ENCODE measurements at regions not wholly inside any gene's neighbourhood (a gene's known extent, or its start where the extent isn't known, plus 50 kb on each side); places are given as distances from the start of the nearest gene placed in this dataset.
"Not testable (repeated sequence)": the region's sequence is repeated elsewhere in the genome, so short reads cannot be mapped to it uniquely, and the experiment has no call there.

GRCh38 chr15:20282491-20282943 is 259.1 kb downstream of the GOLGA6L6 start:
- H3K4me3 ChIP-seq; H3K36me3 ChIP-seq (ENCODE audit: low read depth); H3K4me1 ChIP-seq (ENCODE audit: low read depth); ATAC-seq; intact Hi-C loops (cut with DNase I, micrococcal nuclease): not testable (repeated sequence)
- H3K9me3 ChIP-seq: peaks cover 79% of the 10 kb centered on the region
- DNase-seq: peak in 1 of 3 donors; percentile 23

- ATAC-seq; intact Hi-C loops (cut with DNase I, micrococcal nuclease); H3K36me3 ChIP-seq (ENCODE audit: low read depth); H3K4me1 ChIP-seq (ENCODE audit: low read depth); H3K4me3 ChIP-seq: not testable (repeated sequence)
- DNase-seq: peak in 1 of 3 donors; percentile 5
- H3K9me3 ChIP-seq: peaks cover 81% of the 10 kb centered on the region
Measured at GRCh38 chr15:20281567-20282275, 259.9 kb downstream of the GOLGA6L6 start.

GRCh38 chr15:20280933-20281463 is 260.6 kb downstream of the GOLGA6L6 start:
- intact Hi-C loops (cut with DNase I, micrococcal nuclease): no loop called here
- H3K9me3 ChIP-seq: peaks cover 84% of the 10 kb centered on the region
- H3K36me3 ChIP-seq (ENCODE audit: low read depth): no peaks in the 10 kb centered on the region
- H3K4me1 ChIP-seq (ENCODE audit: low read depth): no peaks in the 10 kb centered on the region
- DNase-seq: peak in 1 of 3 donors; percentile 25
- peak; percentile 28 for ATAC-seq
- no peak overlapping the region for H3K4me3 ChIP-seq
- TF ChIP-seq CTCF (IDR thresholded peaks at IDR 0.05): no peak

- ATAC-seq (peak; percentile 16), DNase-seq (peak in 1 of 3 donors; percentile 21)
- H3K36me3 ChIP-seq (ENCODE audit: low read depth); intact Hi-C loops (cut with DNase I, micrococcal nuclease); H3K4me3 ChIP-seq; H3K4me1 ChIP-seq (ENCODE audit: low read depth): not testable (repeated sequence)
- H3K9me3 ChIP-seq: peaks cover 84% of the 10 kb centered on the region
Measured at GRCh38 chr15:20280141-20280932, 261.3 kb downstream of the GOLGA6L6 start.

- ATAC-seq; DNase-seq; intact Hi-C loops (cut with DNase I, micrococcal nuclease); H3K4me1 ChIP-seq (ENCODE audit: low read depth); H3K4me3 ChIP-seq; H3K36me3 ChIP-seq (ENCODE audit: low read depth): not testable (repeated sequence)
- peaks cover 89% of the 10 kb centered on the region for H3K9me3 ChIP-seq
Measured at GRCh38 chr15:20279056-20279455, 262.5 kb downstream of the GOLGA6L6 start.

- H3K36me3 ChIP-seq (ENCODE audit: low read depth); intact Hi-C loops (cut with DNase I, micrococcal nuclease); H3K4me1 ChIP-seq (ENCODE audit: low read depth); H3K4me3 ChIP-seq; ATAC-seq: not testable (repeated sequence)
- peak in 1 of 3 donors; percentile 5 for DNase-seq
- peaks cover 96% of the 10 kb centered on the region for H3K9me3 ChIP-seq
Measured at GRCh38 chr15:20278376-20278775, 263.2 kb downstream of the GOLGA6L6 start.

- intact Hi-C loops (cut with DNase I, micrococcal nuclease); H3K4me1 ChIP-seq (ENCODE audit: low read depth): not testable (repeated sequence)
- peaks cover 96% of the 10 kb centered on the region for H3K9me3 ChIP-seq
Measured at GRCh38 chr15:20277451-20277850, 264.1 kb downstream of the GOLGA6L6 start.

GRCh38 chr15:20276312-20277114 is 265.1 kb downstream of the GOLGA6L6 start:
- H3K4me1 ChIP-seq (ENCODE audit: low read depth); H3K36me3 ChIP-seq (ENCODE audit: low read depth); H3K4me3 ChIP-seq; ATAC-seq; intact Hi-C loops (cut with DNase I, micrococcal nuclease): not testable (repeated sequence)
- H3K9me3 ChIP-seq: peaks cover 96% of the 10 kb centered on the region
- DNase-seq: peak in 1 of 3 donors; percentile 27

More at GRCh38 chr15:20277451-20277850, 264.1 kb downstream of the GOLGA6L6 start:
- DNase-seq: peak in 1 of 3 donors; percentile 5
- H3K36me3 ChIP-seq (ENCODE audit: low read depth); H3K4me3 ChIP-seq; ATAC-seq: not testable (repeated sequence)

- DNase-seq; H3K4me3 ChIP-seq; H3K36me3 ChIP-seq (ENCODE audit: low read depth); H3K4me1 ChIP-seq (ENCODE audit: low read depth); intact Hi-C loops (cut with DNase I, micrococcal nuclease); ATAC-seq: not testable (repeated sequence)
- peaks cover 94% of the 10 kb centered on the region for H3K9me3 ChIP-seq
Measured at GRCh38 chr15:20275373-20275967, 266.1 kb downstream of the GOLGA6L6 start.
